WTC11 (cell line): ENCODE measurements at regions not wholly inside any gene's neighbourhood (a gene's known extent, or its start where the extent isn't known, plus 50 kb on each side); places are given as distances from the start of the nearest gene placed in this dataset.

Experiments
- ATAC-seq: fragments of 200-7000 bp; cut with Tn5 transposase; 2 replicates; pipeline ENCODE4 v1.10.0; 2021; ENCODE audit warnings: mild to moderate bottlenecking, moderate library complexity
- CTCF ChIA-PET: fragments of 300-600 bp; sonication (Branson Sonifier 250); formaldehyde crosslinking; loops from one replicate; lab custom pipeline; 2021; ENCODE audit warnings: antibody characterized with exemption; lab: Charles Lee
- POLR2A ChIA-PET: fragments of 350-600 bp; sonication (Branson Sonifier 250); formaldehyde crosslinking; loops from one replicate; lab custom pipeline; 2021; ENCODE audit warnings: antibody characterized with exemption; lab: Charles Lee
- DNase-seq: peaks from one replicate; pipeline ENCODE4 v3.0.0; 2021; ENCODE audit warnings: low spot score
- H3K27ac Mint-ChIP-seq: 2 replicates; pipeline ENCODE4 v1.8.0; 2021; ENCODE audit warnings: mixed read lengths
- H3K27me3 Mint-ChIP-seq: 2 replicates; pipeline ENCODE4 v1.8.0; 2021; ENCODE audit warnings: low read depth, mild to moderate bottlenecking, moderate library complexity, mixed read lengths
- H3K36me3 Mint-ChIP-seq: 2 replicates; pipeline ENCODE4 v1.8.0; 2021; ENCODE audit warnings: mixed read lengths
- H3K4me1 Mint-ChIP-seq: 2 replicates; pipeline ENCODE4 v1.8.0; 2022; ENCODE audit warnings: mixed read lengths
- H3K4me3 Mint-ChIP-seq: 2 replicates; pipeline ENCODE4 v1.8.0; 2021; ENCODE audit warnings: mild to moderate bottlenecking, moderate library complexity, mixed read lengths
- H3K9me3 Mint-ChIP-seq: 2 replicates; pipeline ENCODE4 v1.8.0; 2021; ENCODE audit warnings: mixed read lengths
- CREM ChIP-seq: sonication (generic); formaldehyde crosslinking; IDR thresholded peaks from 2 replicates; pipeline ENCODE4 v1.8.1; 2022; ENCODE audit warnings: mild to moderate bottlenecking, missing genetic modification reagents, moderate library complexity
- FOXK1 ChIP-seq: sonication (generic); formaldehyde crosslinking; IDR thresholded peaks from 2 replicates; pipeline ENCODE4 v1.8.0; 2022; ENCODE audit warnings: mild to moderate bottlenecking, moderate library complexity, missing genetic modification reagents
- IRF2 ChIP-seq: sonication (generic); formaldehyde crosslinking; IDR thresholded peaks from 2 replicates; pipeline ENCODE4 v1.8.0; 2022; ENCODE audit warnings: low read depth, missing genetic modification reagents, borderline replicate concordance
- JAZF1 ChIP-seq: fragments of 250-450 bp; sonication (Bioruptor Pico); IDR thresholded peaks from 2 replicates; pipeline ENCODE4 v1.9.0; 2021; ENCODE audit warnings: moderate library complexity, mild to moderate bottlenecking, inconsistent platforms
- JUN ChIP-seq: sonication (generic); formaldehyde crosslinking; IDR thresholded peaks from 2 replicates; pipeline ENCODE4 v1.8.0; 2023; ENCODE audit warnings: mild to moderate bottlenecking, missing genetic modification reagents
- NFYB ChIP-seq: sonication (generic); formaldehyde crosslinking; conservative IDR thresholded peaks from 2 replicates; pipeline ENCODE4 v1.8.0; 2022; ENCODE audit warnings: low read depth, missing genetic modification reagents
- RORB ChIP-seq: fragments of 250-450 bp; sonication (Bioruptor Pico); IDR thresholded peaks from 2 replicates; pipeline ENCODE4 v1.9.0; 2021; ENCODE audit warnings: mild to moderate bottlenecking
- SP1 ChIP-seq: sonication (generic); formaldehyde crosslinking; conservative IDR thresholded peaks from 2 replicates; pipeline ENCODE4 v1.8.1; 2022; ENCODE audit warnings: missing genetic modification reagents
- ZNF219 ChIP-seq: sonication (generic); formaldehyde crosslinking; IDR thresholded peaks from 2 replicates; pipeline ENCODE4 v1.8.0; 2023; ENCODE audit warnings: missing genetic modification reagents, mild to moderate bottlenecking, borderline replicate concordance
- ZNF317 ChIP-seq: sonication (generic); formaldehyde crosslinking; IDR thresholded peaks from 2 replicates; pipeline ENCODE4 v1.8.1; 2023; ENCODE audit warnings: low read depth, mild to moderate bottlenecking, moderate library complexity, missing genetic modification reagents, borderline replicate concordance
- ZNF671 ChIP-seq: fragments of 250-450 bp; sonication (Bioruptor Pico); IDR thresholded peaks from 2 replicates; pipeline ENCODE4 v1.8.0; 2021; ENCODE audit warnings: mild to moderate bottlenecking
- TF ChIP-seq, protein P1 (sequence below): sonication (generic); formaldehyde crosslinking; IDR thresholded peaks from 2 replicates; pipeline ENCODE4 v1.8.1; 2022; ENCODE audit warnings: low read depth, mild to moderate bottlenecking, moderate library complexity, missing genetic modification reagents, borderline replicate concordance
- TF ChIP-seq, protein P2 (sequence below): sonication (generic); formaldehyde crosslinking; IDR thresholded peaks from 2 replicates; pipeline ENCODE4 v1.8.0; 2022; ENCODE audit warnings: mild to moderate bottlenecking, missing genetic modification reagents
- TF ChIP-seq, protein P3 (sequence below): sonication (generic); formaldehyde crosslinking; conservative IDR thresholded peaks from 2 replicates; pipeline ENCODE4 v1.8.1; 2023; ENCODE audit warnings: mild to moderate bottlenecking, low read depth, missing genetic modification reagents, moderate library complexity
- TF ChIP-seq, protein P4 (sequence below): sonication (generic); formaldehyde crosslinking; IDR thresholded peaks from 2 replicates; pipeline ENCODE4 v1.8.1; 2023; ENCODE audit warnings: mild to moderate bottlenecking, missing genetic modification reagents, moderate library complexity
- TF ChIP-seq, protein P5 (sequence below): sonication (generic); formaldehyde crosslinking; IDR thresholded peaks from 2 replicates; pipeline ENCODE4 v1.8.0; 2023; ENCODE audit warnings: missing genetic modification reagents
- TF ChIP-seq, protein P6 (sequence below): sonication (generic); formaldehyde crosslinking; IDR thresholded peaks from 2 replicates; pipeline ENCODE4 v1.8.1; 2022; ENCODE audit warnings: missing genetic modification reagents, borderline replicate concordance
- TF ChIP-seq, protein P7 (sequence below): sonication (generic); formaldehyde crosslinking; IDR thresholded peaks from 2 replicates; pipeline ENCODE4 v1.8.0; 2022; ENCODE audit warnings: mild to moderate bottlenecking, missing genetic modification reagents
- TF ChIP-seq, protein P8 (sequence below): sonication (generic); formaldehyde crosslinking; IDR thresholded peaks from 2 replicates; pipeline ENCODE4 v1.8.1; 2023; ENCODE audit warnings: mild to moderate bottlenecking, missing genetic modification reagents
- TF ChIP-seq, protein P9 (sequence below): fragments of 250-450 bp; sonication (Bioruptor Pico); conservative IDR thresholded peaks from 2 replicates; pipeline ENCODE4 v1.9.0; 2021; ENCODE audit warnings: mild to moderate bottlenecking

DNA sequence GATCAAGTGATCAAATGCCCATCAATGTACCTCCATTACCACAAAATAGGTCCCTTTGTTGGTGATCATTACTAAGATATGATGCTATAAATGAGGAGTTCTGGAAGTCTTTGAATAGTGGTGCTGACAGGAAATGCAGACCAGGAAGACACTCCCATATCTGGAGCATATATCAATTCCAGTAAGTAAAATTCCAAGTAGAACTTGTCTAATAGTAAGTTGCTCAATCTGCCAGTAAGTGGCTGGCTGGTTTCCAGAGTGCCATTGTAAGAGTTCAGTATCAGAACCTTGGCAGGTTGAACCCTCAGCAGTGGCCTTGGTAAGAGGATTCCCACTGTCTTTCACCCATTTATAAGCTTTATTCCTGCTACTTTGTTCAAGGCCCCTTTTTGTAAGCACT lies 379.9 kb upstream of the RBMS3 start:
- Mint-ChIP-seq H3K4me3 (no peak overlapping the region), H3K27me3 (no peaks in the 10 kb centered on the region), H3K9me3 (peaks cover 31% of the 10 kb centered on the region), H3K4me1 (no peaks in the 10 kb centered on the region), H3K27ac (no peak overlapping the region), H3K36me3 (peaks cover 5% of the 10 kb centered on the region)
- ChIA-PET CTCF (no interaction called here), POLR2A (no interaction called here)
- TF ChIP-seq IRF2 (CRISPR knock-in tag): no peak
- no peak for TF ChIP-seq JUN (CRISPR knock-in tag)
- TF ChIP-seq ZNF671 (CRISPR knock-in tag): no peak
- TF ChIP-seq ZNF219 (CRISPR knock-in tag): no peak
- TF ChIP-seq, protein P1, sequence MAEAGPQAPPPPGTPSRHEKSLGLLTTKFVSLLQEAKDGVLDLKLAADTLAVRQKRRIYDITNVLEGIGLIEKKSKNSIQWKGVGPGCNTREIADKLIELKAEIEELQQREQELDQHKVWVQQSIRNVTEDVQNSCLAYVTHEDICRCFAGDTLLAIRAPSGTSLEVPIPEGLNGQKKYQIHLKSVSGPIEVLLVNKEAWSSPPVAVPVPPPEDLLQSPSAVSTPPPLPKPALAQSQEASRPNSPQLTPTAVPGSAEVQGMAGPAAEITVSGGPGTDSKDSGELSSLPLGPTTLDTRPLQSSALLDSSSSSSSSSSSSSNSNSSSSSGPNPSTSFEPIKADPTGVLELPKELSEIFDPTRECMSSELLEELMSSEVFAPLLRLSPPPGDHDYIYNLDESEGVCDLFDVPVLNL: no peak
- no peak for TF ChIP-seq NFYB (CRISPR knock-in tag)
- TF ChIP-seq, protein P2, sequence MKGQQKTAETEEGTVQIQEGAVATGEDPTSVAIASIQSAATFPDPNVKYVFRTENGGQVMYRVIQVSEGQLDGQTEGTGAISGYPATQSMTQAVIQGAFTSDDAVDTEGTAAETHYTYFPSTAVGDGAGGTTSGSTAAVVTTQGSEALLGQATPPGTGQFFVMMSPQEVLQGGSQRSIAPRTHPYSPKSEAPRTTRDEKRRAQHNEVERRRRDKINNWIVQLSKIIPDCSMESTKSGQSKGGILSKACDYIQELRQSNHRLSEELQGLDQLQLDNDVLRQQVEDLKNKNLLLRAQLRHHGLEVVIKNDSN (CRISPR knock-in tag): no peak
- TF ChIP-seq FOXK1: no peak
- TF ChIP-seq, protein P3, sequence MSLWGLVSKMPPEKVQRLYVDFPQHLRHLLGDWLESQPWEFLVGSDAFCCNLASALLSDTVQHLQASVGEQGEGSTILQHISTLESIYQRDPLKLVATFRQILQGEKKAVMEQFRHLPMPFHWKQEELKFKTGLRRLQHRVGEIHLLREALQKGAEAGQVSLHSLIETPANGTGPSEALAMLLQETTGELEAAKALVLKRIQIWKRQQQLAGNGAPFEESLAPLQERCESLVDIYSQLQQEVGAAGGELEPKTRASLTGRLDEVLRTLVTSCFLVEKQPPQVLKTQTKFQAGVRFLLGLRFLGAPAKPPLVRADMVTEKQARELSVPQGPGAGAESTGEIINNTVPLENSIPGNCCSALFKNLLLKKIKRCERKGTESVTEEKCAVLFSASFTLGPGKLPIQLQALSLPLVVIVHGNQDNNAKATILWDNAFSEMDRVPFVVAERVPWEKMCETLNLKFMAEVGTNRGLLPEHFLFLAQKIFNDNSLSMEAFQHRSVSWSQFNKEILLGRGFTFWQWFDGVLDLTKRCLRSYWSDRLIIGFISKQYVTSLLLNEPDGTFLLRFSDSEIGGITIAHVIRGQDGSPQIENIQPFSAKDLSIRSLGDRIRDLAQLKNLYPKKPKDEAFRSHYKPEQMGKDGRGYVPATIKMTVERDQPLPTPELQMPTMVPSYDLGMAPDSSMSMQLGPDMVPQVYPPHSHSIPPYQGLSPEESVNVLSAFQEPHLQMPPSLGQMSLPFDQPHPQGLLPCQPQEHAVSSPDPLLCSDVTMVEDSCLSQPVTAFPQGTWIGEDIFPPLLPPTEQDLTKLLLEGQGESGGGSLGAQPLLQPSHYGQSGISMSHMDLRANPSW (CRISPR knock-in tag): no peak
- no peak for TF ChIP-seq CREM (CRISPR knock-in tag)
- TF ChIP-seq, protein P4, sequence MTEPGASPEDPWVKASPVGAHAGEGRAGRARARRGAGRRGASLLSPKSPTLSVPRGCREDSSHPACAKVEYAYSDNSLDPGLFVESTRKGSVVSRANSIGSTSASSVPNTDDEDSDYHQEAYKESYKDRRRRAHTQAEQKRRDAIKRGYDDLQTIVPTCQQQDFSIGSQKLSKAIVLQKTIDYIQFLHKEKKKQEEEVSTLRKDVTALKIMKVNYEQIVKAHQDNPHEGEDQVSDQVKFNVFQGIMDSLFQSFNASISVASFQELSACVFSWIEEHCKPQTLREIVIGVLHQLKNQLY (CRISPR knock-in tag): no peak
- TF ChIP-seq, protein P5, sequence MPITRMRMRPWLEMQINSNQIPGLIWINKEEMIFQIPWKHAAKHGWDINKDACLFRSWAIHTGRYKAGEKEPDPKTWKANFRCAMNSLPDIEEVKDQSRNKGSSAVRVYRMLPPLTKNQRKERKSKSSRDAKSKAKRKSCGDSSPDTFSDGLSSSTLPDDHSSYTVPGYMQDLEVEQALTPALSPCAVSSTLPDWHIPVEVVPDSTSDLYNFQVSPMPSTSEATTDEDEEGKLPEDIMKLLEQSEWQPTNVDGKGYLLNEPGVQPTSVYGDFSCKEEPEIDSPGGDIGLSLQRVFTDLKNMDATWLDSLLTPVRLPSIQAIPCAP: no peak
- TF ChIP-seq, protein P6, sequence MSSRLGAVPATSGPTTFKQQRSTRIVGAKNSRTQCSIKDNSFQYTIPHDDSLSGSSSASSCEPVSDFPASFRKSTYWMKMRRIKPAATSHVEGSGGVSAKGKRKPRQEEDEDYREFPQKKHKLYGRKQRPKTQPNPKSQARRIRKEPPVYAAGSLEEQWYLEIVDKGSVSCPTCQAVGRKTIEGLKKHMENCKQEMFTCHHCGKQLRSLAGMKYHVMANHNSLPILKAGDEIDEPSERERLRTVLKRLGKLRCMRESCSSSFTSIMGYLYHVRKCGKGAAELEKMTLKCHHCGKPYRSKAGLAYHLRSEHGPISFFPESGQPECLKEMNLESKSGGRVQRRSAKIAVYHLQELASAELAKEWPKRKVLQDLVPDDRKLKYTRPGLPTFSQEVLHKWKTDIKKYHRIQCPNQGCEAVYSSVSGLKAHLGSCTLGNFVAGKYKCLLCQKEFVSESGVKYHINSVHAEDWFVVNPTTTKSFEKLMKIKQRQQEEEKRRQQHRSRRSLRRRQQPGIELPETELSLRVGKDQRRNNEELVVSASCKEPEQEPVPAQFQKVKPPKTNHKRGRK (CRISPR knock-in tag): no peak
- no peak for TF ChIP-seq RORB (CRISPR knock-in tag)
- TF ChIP-seq SP1 (CRISPR knock-in tag): no peak
- TF ChIP-seq, protein P7, sequence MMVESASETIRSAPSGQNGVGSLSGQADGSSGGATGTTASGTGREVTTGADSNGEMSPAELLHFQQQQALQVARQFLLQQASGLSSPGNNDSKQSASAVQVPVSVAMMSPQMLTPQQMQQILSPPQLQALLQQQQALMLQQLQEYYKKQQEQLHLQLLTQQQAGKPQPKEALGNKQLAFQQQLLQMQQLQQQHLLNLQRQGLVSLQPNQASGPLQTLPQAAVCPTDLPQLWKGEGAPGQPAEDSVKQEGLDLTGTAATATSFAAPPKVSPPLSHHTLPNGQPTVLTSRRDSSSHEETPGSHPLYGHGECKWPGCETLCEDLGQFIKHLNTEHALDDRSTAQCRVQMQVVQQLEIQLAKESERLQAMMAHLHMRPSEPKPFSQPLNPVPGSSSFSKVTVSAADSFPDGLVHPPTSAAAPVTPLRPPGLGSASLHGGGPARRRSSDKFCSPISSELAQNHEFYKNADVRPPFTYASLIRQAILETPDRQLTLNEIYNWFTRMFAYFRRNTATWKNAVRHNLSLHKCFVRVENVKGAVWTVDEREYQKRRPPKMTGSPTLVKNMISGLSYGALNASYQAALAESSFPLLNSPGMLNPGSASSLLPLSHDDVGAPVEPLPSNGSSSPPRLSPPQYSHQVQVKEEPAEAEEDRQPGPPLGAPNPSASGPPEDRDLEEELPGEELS (CRISPR knock-in tag): no peak
- TF ChIP-seq, protein P8, sequence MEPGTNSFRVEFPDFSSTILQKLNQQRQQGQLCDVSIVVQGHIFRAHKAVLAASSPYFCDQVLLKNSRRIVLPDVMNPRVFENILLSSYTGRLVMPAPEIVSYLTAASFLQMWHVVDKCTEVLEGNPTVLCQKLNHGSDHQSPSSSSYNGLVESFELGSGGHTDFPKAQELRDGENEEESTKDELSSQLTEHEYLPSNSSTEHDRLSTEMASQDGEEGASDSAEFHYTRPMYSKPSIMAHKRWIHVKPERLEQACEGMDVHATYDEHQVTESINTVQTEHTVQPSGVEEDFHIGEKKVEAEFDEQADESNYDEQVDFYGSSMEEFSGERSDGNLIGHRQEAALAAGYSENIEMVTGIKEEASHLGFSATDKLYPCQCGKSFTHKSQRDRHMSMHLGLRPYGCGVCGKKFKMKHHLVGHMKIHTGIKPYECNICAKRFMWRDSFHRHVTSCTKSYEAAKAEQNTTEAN (CRISPR knock-in tag): no peak
- no peak for TF ChIP-seq ZNF317 (CRISPR knock-in tag)
- TF ChIP-seq, protein P9, sequence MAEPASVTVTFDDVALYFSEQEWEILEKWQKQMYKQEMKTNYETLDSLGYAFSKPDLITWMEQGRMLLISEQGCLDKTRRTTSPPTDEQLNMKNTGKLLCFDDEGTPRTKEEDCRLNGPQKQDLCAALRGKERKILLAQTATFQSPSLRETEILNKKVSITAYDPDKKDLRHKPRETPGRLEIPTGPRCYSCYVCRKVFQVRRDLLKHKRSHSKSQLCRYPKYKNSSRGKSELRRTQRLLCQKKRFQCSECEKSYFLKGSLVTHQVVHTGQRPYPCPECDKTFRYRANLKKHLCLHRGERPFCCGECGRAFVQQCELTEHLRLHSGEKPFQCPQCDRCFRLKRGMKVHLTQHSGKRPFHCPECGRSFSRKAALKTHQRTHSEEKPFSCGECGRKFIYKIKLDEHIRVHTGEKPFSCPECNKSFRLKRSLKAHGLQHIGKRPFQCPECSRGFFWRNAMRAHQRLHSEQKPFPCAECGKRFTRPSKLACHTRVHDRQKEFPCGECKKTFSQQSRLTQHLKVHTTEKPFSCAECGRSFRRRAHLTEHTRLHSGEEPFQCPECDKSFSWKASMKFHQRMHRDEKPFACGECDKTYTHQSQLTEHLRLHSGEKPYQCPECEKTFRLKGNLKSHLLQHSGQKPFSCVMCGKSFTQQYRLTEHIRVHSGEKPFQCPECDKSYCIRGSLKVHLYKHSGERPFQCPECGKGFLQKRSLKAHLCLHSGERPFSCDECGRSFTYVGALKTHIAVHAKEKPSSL (CRISPR knock-in tag): no peak
- TF ChIP-seq JAZF1 (CRISPR knock-in tag): no peak
- no peak for ATAC-seq
- DNase-seq: no peak
